SU-DHL-6 (cell line): ENCODE measurements at regions not wholly inside any gene's neighbourhood (a gene's known extent, or its start where the extent isn't known, plus 50 kb on each side); places are given as distances from the start of the nearest gene placed in this dataset.

ENCODE experiments used
- CTCF ChIP-seq: fragments of 200-600 bp; sonication (generic); IDR thresholded peaks from one replicate; pipeline ENCODE4 v1.5.1; 2017; ENCODE audit warnings: antibody characterized with exemption, mild to moderate bottlenecking, low read length, moderate library complexity; ENCODE audit not compliant: insufficient read depth, poor library complexity, severe bottlenecking
- EZH2phosphoT487 ChIP-seq: fragments of 200-600 bp; sonication (generic), shearing (Covaris generic); conservative IDR thresholded peaks from 2 replicates; pipeline ENCODE4 v1.6.1; 2018; ENCODE audit warnings: mild to moderate bottlenecking, antibody characterized with exemption, low read length, moderate library complexity, mixed read lengths

GRCh38 chr12:5344131-5344530 lies 87.8 kb upstream of the NTF3 start:
- TF ChIP-seq CTCF (no peak), EZH2phosphoT487 (no peak)
